ENCODE measurements at regions not wholly inside any gene's neighbourhood (a gene's known extent, or its start where the extent isn't known, plus 50 kb on each side); places are given as distances from the start of the nearest gene placed in this dataset.

- H3K27ac ChIP-seq (ENCODE audit: insufficient read depth, low read depth, low read length), result no peak overlapping the region
- no peaks in the 10 kb centered on the region for H3K79me2 ChIP-seq (ENCODE audit: control insufficient read depth, insufficient read depth, low read length)
- BruUV-seq (replicated peaks), result no TSS peak
- FAIRE-seq (no peak), DNase-seq (ENCODE audit: low read depth, low spot score) (no peak)
- no peaks in the 10 kb centered on the region for H3K27me3 ChIP-seq (ENCODE audit: control insufficient read depth in 2 of 2, insufficient read depth in 2 of 2, low read length in 2 of 2)
- ChIA-PET CTCF (no interaction called here), POLR2A (no interaction called here)
- no peaks in the 10 kb centered on the region for H3K9me3 ChIP-seq (replicated peaks; ENCODE audit: control insufficient read depth, insufficient read depth, low read length)
- H3K9me1 ChIP-seq (replicated peaks; ENCODE audit: control insufficient read depth, extremely low read depth, insufficient read depth, low read length), result no peaks in the 10 kb centered on the region
- no peak for TF ChIP-seq POLR2AphosphoS5 (IDR thresholded peaks at IDR 0.05; ENCODE audit: insufficient read depth, low read depth, low read length)
- TF ChIP-seq MAX (IDR thresholded peaks at IDR 0.05; ENCODE audit: insufficient read depth, insufficient read length), result no peak
- TF ChIP-seq EZH2 (IDR thresholded peaks at IDR 0.05; ENCODE audit: borderline replicate concordance, low read depth, low read length, severe bottlenecking), result no peak
- TF ChIP-seq JUN (IDR thresholded peaks at IDR 0.05; ENCODE audit: borderline replicate concordance, insufficient read depth, insufficient read length, low read depth), result no peak
- no peak for TF ChIP-seq FOS (IDR thresholded peaks at IDR 0.05; ENCODE audit: borderline replicate concordance, insufficient read depth, low read length)
- no peak for TF ChIP-seq POLR2A (IDR thresholded peaks at IDR 0.05; ENCODE audit: low read depth, low read length)
- TF ChIP-seq GATA2 (IDR thresholded peaks at IDR 0.05; ENCODE audit: insufficient read depth, insufficient read length, low read depth, low read length), result no peak
- no peak for TF ChIP-seq MYC (IDR thresholded peaks at IDR 0.05; ENCODE audit: low read depth, low read length)
- TF ChIP-seq, protein P1, sequence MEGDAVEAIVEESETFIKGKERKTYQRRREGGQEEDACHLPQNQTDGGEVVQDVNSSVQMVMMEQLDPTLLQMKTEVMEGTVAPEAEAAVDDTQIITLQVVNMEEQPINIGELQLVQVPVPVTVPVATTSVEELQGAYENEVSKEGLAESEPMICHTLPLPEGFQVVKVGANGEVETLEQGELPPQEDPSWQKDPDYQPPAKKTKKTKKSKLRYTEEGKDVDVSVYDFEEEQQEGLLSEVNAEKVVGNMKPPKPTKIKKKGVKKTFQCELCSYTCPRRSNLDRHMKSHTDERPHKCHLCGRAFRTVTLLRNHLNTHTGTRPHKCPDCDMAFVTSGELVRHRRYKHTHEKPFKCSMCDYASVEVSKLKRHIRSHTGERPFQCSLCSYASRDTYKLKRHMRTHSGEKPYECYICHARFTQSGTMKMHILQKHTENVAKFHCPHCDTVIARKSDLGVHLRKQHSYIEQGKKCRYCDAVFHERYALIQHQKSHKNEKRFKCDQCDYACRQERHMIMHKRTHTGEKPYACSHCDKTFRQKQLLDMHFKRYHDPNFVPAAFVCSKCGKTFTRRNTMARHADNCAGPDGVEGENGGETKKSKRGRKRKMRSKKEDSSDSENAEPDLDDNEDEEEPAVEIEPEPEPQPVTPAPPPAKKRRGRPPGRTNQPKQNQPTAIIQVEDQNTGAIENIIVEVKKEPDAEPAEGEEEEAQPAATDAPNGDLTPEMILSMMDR (IDR thresholded peaks at IDR 0.05; ENCODE audit: extremely low read depth in 1 of 2, insufficient read depth in 1 of 2, low read depth in 1 of 2, low read length in 2 of 2), result no peak
- dilution Hi-C loops (cut with MboI; ENCODE audit: extremely low pct_ligation_motif_present, low sequenced_read_pairs), result no loop called here
- intact Hi-C loops (cut with micrococcal nuclease), result no loop called here
- H3K4me2 ChIP-seq (ENCODE audit: insufficient read depth, low read length), result no peak overlapping the region
- H3K36me3 ChIP-seq (ENCODE audit: control insufficient read depth in 2 of 2, extremely low read depth in 1 of 2, insufficient read depth in 2 of 2, low read length in 2 of 2), result no peaks in the 10 kb centered on the region
- H3K9ac ChIP-seq (replicated peaks; ENCODE audit: extremely low read depth, insufficient read depth, low read length), result no peak overlapping the region
- H2AFZ ChIP-seq (ENCODE audit: low read depth, low read length), result no peak overlapping the region
- no peaks in the 10 kb centered on the region for H3K4me1 ChIP-seq (ENCODE audit: control insufficient read depth, extremely low read depth, insufficient read depth, low read length)
- no peaks in the 10 kb centered on the region for H4K20me1 ChIP-seq (replicated peaks; ENCODE audit: control insufficient read depth, extremely low read depth, insufficient read depth, low read length)
- H3K4me3 ChIP-seq (replicated peaks in 1 of 3; ENCODE audit: insufficient read depth in 1 of 3, low read depth in 1 of 3, low read length in 3 of 3), result no peak overlapping the region
These were observed 210.5 kb upstream of the RNF32 start for GRCh38 chr7:156430109-156430508.
